ENCODE measurements at regions not wholly inside any gene's neighbourhood (a gene's known extent, or its start where the extent isn't known, plus 50 kb on each side); places are given as distances from the start of the nearest gene placed in this dataset.

- peak; percentile 65 for TF ChIP-seq POLR2AphosphoS5 (IDR thresholded peaks at IDR 0.05)
- TF ChIP-seq CTCF (IDR thresholded peaks at IDR 0.05) = no peak
- no peak for TF ChIP-seq POLR2A (IDR thresholded peaks at IDR 0.05)
- no peak for TF ChIP-seq EP300 (IDR thresholded peaks at IDR 0.05)
These were observed 135.4 kb upstream of the ECI2 start for GRCh38 chr6:4270776-4271175.

Measured in gastroesophageal sphincter (tissue), 3 donors.